Spleen (tissue), 11 donors: ENCODE measurements at regions not wholly inside any gene's neighbourhood (a gene's known extent, or its start where the extent isn't known, plus 50 kb on each side); places are given as distances from the start of the nearest gene placed in this dataset.

Experiments used
- DNase-seq: peaks from one replicate; pipeline ENCODE4 v3.0.0-alpha.2; 2020
- H3K27ac ChIP-seq, 8 donors: fragments of 200-600 bp; sonication (generic) in 7 of 8; 1 replicate in 4 of 8; 2 replicates in 4 of 8; pipeline versions ENCODE4 v1.5.0 to v1.8.0; 2016 to 2021; ENCODE audit warnings: inconsistent platforms in 4 of 8, mild to moderate bottlenecking in 4 of 8, moderate library complexity in 1 of 8
- H3K27me3 ChIP-seq, 7 donors: fragments of 200-600 bp; sonication (generic) in 6 of 7; replicated peaks in 1 of 7; 1 replicate in 4 of 7; 2 replicates in 3 of 7; pipeline versions ENCODE4 v1.5.0 to v1.8.0; 2016 to 2021; ENCODE audit warnings: inconsistent platforms in 3 of 7, mild to moderate bottlenecking in 1 of 7
- H3K36me3 ChIP-seq, 6 donors: fragments of 200-600 bp; sonication (generic) in 5 of 6; 1 replicate in 4 of 6; 2 replicates in 2 of 6; pipeline versions ENCODE4 v1.5.0 to v1.8.0; 2016 to 2021; ENCODE audit warnings: inconsistent platforms in 2 of 6
- H3K4me1 ChIP-seq, 6 donors: fragments of 200-600 bp; sonication (generic) in 5 of 6; 1 replicate in 3 of 6; 2 replicates in 3 of 6; pipeline versions ENCODE4 v1.5.0 to v1.8.0; 2016 to 2021; ENCODE audit warnings: inconsistent platforms in 3 of 6
- H3K4me3 ChIP-seq, 8 donors: fragments of 200-600 bp; sonication (generic) in 7 of 8; 1 replicate in 4 of 8; 2 replicates in 4 of 8; pipeline versions ENCODE4 v1.5.0 to v1.8.0; 2016 to 2021; ENCODE audit warnings: inconsistent platforms in 4 of 8, mild to moderate bottlenecking in 4 of 8, moderate library complexity in 2 of 8
- H3K9me3 ChIP-seq, 8 donors: fragments of 200-600 bp; sonication (generic) in 7 of 8; 1 replicate in 4 of 8; 2 replicates in 4 of 8; pipeline versions ENCODE4 v1.5.0 to v1.8.0; 2016 to 2021; ENCODE audit warnings: inconsistent platforms in 4 of 8
- CTCF ChIP-seq, 11 experiments: fragments of 200-600 bp in 7 of 11; fragments of 450-650 bp in 4 of 11; sonication (generic) in 4 of 11; IDR thresholded peaks in 8 of 11; conservative IDR thresholded peaks in 3 of 11; 1 replicate in 7 of 11; 2 replicates in 4 of 11; pipeline versions ENCODE4 v1.4.0 to v1.8.0; 2016 to 2021; ENCODE audit warnings: antibody characterized with exemption in 11 of 11, inconsistent platforms in 4 of 11, mild to moderate bottlenecking in 1 of 11
- POLR2A ChIP-seq, 3 donors: fragments of 450-650 bp; IDR thresholded peaks; one replicate each; pipeline ENCODE4 v1.5.1; 2017; ENCODE audit warnings: antibody characterized with exemption in 3 of 3, mild to moderate bottlenecking in 1 of 3
- POLR2AphosphoS5 ChIP-seq, 3 donors: sonication (generic); formaldehyde crosslinking; IDR thresholded peaks; one replicate each; pipeline ENCODE4 v1.5.1; 2017; ENCODE audit warnings: antibody characterized with exemption in 3 of 3
- WGBS, 5 donors: extraction: QIAGEN DNeasy Blood & Tissue Kit in 3 of 5; methylation state at CpG; one replicate each; pipeline versions ENCODE4 v1.1.5 to v1.1.7; 2013 to 2018; 5-methylcytosine and 5-hydroxymethylcytosine counted together
- intact Hi-C: fragments of 100-400 bp; cut with DNase I; formaldehyde crosslinking; loops from one replicate; pipeline ENCODE4 v1.15.0; 2023; ENCODE audit warnings: low total_unique reads
- donor health status: healthy with polysubstance abuse.
- donor health status: DM: no; HTN: no; CAD: no; lungs with moderate emphysema.
- donor health status: DM: no; HTN: no; CAD: no.
- donor health status: Bipolar disorder and iron deficiency.
- donor health status: healthy.
- donor health status: DM: no; HTN: no; CAD: no.
- donor health status: DM: yes; HTN: yes; CAD: no.

GRCh38 chr17:14815079-14815478, 450.0 kb downstream of the PMP22 start:
- no peak for DNase-seq
- Histone ChIP-seq H3K27ac (no peak overlapping the region), H3K9me3 (peaks cover 0 to 6% (median 0%) of the 10 kb centered on the region in 8 donors), H3K4me1 (no peaks in the 10 kb centered on the region), H3K36me3 (no peaks in the 10 kb centered on the region), H3K27me3 (peaks cover 0 to 6% (median 0%) of the 10 kb centered on the region in 7 donors), H3K4me3 (no peak overlapping the region)
- no peak for TF ChIP-seq POLR2AphosphoS5 (IDR thresholded peaks at IDR 0.05)
- TF ChIP-seq POLR2A (IDR thresholded peaks at IDR 0.05) = no peak
- no peak for TF ChIP-seq CTCF (IDR thresholded peaks at IDR 0.05 in 8 of 11, conservative IDR thresholded peaks at IDR 0.05 in 3 of 11)
- WGBS, 5 donors = 78 to 95% (median 86%) methylated on average over 6 of the region's 6 CpGs
- intact Hi-C loops = no loop called here

- DNase-seq = peak; percentile 84
- H3K9me3 ChIP-seq = peaks cover 0 to 8% (median 3%) of the 10 kb centered on the region in 8 donors
- H3K4me1 ChIP-seq = no peaks in the 10 kb centered on the region
- H3K36me3 ChIP-seq = no peaks in the 10 kb centered on the region
- H3K27ac ChIP-seq = no peak overlapping the region
- no peak overlapping the region for H3K4me3 ChIP-seq
- WGBS, 5 donors = 46 to 53% (median 49%) methylated on average over 18 of the region's 18 CpGs
- H3K27me3 ChIP-seq = peaks cover 0 to 6% (median 0%) of the 10 kb centered on the region in 7 donors
- intact Hi-C loops = no loop called here
- no peak for TF ChIP-seq POLR2A (IDR thresholded peaks at IDR 0.05)
- TF ChIP-seq CTCF (IDR thresholded peaks at IDR 0.05 in 8 of 11, conservative IDR thresholded peaks at IDR 0.05 in 3 of 11) = peak in 4 of 11 experiments; percentile 49 to 62 (median 54)
- no peak for TF ChIP-seq POLR2AphosphoS5 (IDR thresholded peaks at IDR 0.05)
Observed at GRCh38 chr17:14813649-14814370, 451.3 kb downstream of the PMP22 start.

GRCh38 chr17:14808425-14808824, 456.7 kb downstream of the PMP22 start:
- H3K4me3 ChIP-seq = no peak overlapping the region
- DNase-seq = no peak
- intact Hi-C loops = no loop called here
- H3K36me3 ChIP-seq = no peaks in the 10 kb centered on the region
- H3K27ac ChIP-seq = no peak overlapping the region
- no peaks in the 10 kb centered on the region for H3K4me1 ChIP-seq
- no peak for TF ChIP-seq POLR2A (IDR thresholded peaks at IDR 0.05)
- no peak for TF ChIP-seq CTCF (IDR thresholded peaks at IDR 0.05 in 8 of 11, conservative IDR thresholded peaks at IDR 0.05 in 3 of 11)
- no peak for TF ChIP-seq POLR2AphosphoS5 (IDR thresholded peaks at IDR 0.05)
- peaks cover 0 to under 1% (median 0%) of the 10 kb centered on the region in 7 donors for H3K27me3 ChIP-seq
- peaks cover 3 to 28% (median 18%) of the 10 kb centered on the region in 8 donors for H3K9me3 ChIP-seq

- Histone ChIP-seq H3K36me3 (no peaks in the 10 kb centered on the region), H3K27ac (no peak overlapping the region), H3K4me1 (no peaks in the 10 kb centered on the region), H3K9me3 (peaks cover 3 to 28% (median 18%) of the 10 kb centered on the region in 8 donors), H3K27me3 (peaks cover 0 to 4% (median 0%) of the 10 kb centered on the region in 7 donors), H3K4me3 (no peak overlapping the region)
- no peak for TF ChIP-seq CTCF (IDR thresholded peaks at IDR 0.05 in 8 of 11, conservative IDR thresholded peaks at IDR 0.05 in 3 of 11)
- TF ChIP-seq POLR2A (IDR thresholded peaks at IDR 0.05) = no peak
- DNase-seq = no peak
- intact Hi-C loops = no loop called here
Observed at GRCh38 chr17:14805348-14805747, 459.8 kb downstream of the PMP22 start.
